Gastrocnemius medialis (tissue), 4 donors: ENCODE measurements at regions not wholly inside any gene's neighbourhood (a gene's known extent, or its start where the extent isn't known, plus 50 kb on each side); places are given as distances from the start of the nearest gene placed in this dataset.

Experiments used
- CTCF ChIP-seq, 5 experiments: fragments of 450-650 bp in 3 of 5; fragments of 200-600 bp in 2 of 5; sonication (generic) in 2 of 5; IDR thresholded peaks in 4 of 5; conservative IDR thresholded peaks in 1 of 5; 1 replicate in 4 of 5; 2 replicates in 1 of 5; pipeline ENCODE4 v1.5.1; 2016 to 2019; ENCODE audit warnings: antibody characterized with exemption in 5 of 5, mild to moderate bottlenecking in 3 of 5, moderate library complexity in 3 of 5
- POLR2A ChIP-seq, 2 donors: fragments of 450-650 bp; IDR thresholded peaks; one replicate each; pipeline ENCODE4 v1.6.1; 2017; ENCODE audit warnings: antibody characterized with exemption in 2 of 2, mild to moderate bottlenecking in 2 of 2, moderate library complexity in 2 of 2

- TF ChIP-seq CTCF (IDR thresholded peaks at IDR 0.05 in 4 of 5, conservative IDR thresholded peaks at IDR 0.05 in 1 of 5) (no peak), POLR2A (IDR thresholded peaks at IDR 0.05) (no peak)
These were observed 164.9 kb upstream of the SALL3 start for GRCh38 chr18:78814766-78815165.
